A673 (cell line): ENCODE measurements at regions not wholly inside any gene's neighbourhood (a gene's known extent, or its start where the extent isn't known, plus 50 kb on each side); places are given as distances from the start of the nearest gene placed in this dataset.

ENCODE experiments used
- BruUV-seq: library from RNA; stranded (reverse); fragments of 400-500 nt; replicated peaks from 2 replicates; lab custom pipeline; 2021; lab: Mats Ljungman, UMichigan
- CTCF ChIA-PET: fragments of 300-600 bp; sonication (Branson Sonifier 250); formaldehyde crosslinking; loops from one replicate; lab custom pipeline; 2022; ENCODE audit warnings: antibody characterized with exemption; lab: Charles Lee
- POLR2A ChIA-PET: fragments of 300-600 bp; sonication (Branson Sonifier 250); formaldehyde crosslinking; loops from one replicate; lab custom pipeline; 2022; ENCODE audit warnings: antibody characterized with exemption; ENCODE audit not compliant: low non-redundant PET; lab: Charles Lee
- DNase-seq: peaks from one replicate; pipeline ENCODE4 v3.0.0-alpha.2; 2015; ENCODE audit warnings: low spot score
- H3K27ac ChIP-seq: fragments of 200-600 bp; sonication (generic); 2 replicates; pipeline ENCODE4 v1.5.1; 2016; ENCODE audit warnings: mixed run types, low read depth, mild to moderate bottlenecking, mixed read lengths, antibody characterized with exemption, low read length; ENCODE audit not compliant: poor library complexity, severe bottlenecking
- H3K27me3 ChIP-seq: fragments of 200-600 bp; sonication (generic); replicated peaks from 2 replicates; pipeline ENCODE4 v1.6.1; 2017; ENCODE audit warnings: mixed run types, low read depth, mild to moderate bottlenecking, mixed read lengths, antibody characterized with exemption, low read length; ENCODE audit not compliant: insufficient read depth, poor library complexity
- H3K36me3 ChIP-seq: fragments of 200-600 bp; sonication (generic); 2 replicates; pipeline ENCODE4 v1.6.1; 2016; ENCODE audit warnings: mixed run types, mild to moderate bottlenecking, mixed read lengths, antibody characterized with exemption, low read length; ENCODE audit not compliant: insufficient read depth, poor library complexity, severe bottlenecking
- H3K4me1 ChIP-seq: fragments of 200-600 bp; sonication (generic); 2 replicates; pipeline ENCODE4 v1.6.1; 2017; ENCODE audit warnings: mixed run types, mild to moderate bottlenecking, mixed read lengths, antibody characterized with exemption, low read length; ENCODE audit not compliant: insufficient read depth, poor library complexity, severe bottlenecking
- H3K4me3 ChIP-seq: fragments of 200-600 bp; sonication (generic); 2 replicates; pipeline ENCODE4 v1.5.1; 2016; ENCODE audit warnings: low read depth, mixed run types, mild to moderate bottlenecking, mixed read lengths, low read length; ENCODE audit not compliant: poor library complexity, severe bottlenecking
- H3K9me3 ChIP-seq: fragments of 200-600 bp; sonication (generic); 2 replicates; pipeline ENCODE4 v1.6.1; 2016; ENCODE audit warnings: mixed run types, low read depth, mild to moderate bottlenecking, mixed read lengths, antibody characterized with exemption, low read length; ENCODE audit not compliant: poor library complexity, severe bottlenecking
- CTCF ChIP-seq: fragments of 300-800, 200-600 bp; sonication (generic); conservative IDR thresholded peaks from 2 replicates; pipeline ENCODE4 v1.5.1; 2017; ENCODE audit warnings: low read depth, mild to moderate bottlenecking, antibody characterized with exemption, low read length, moderate library complexity, mixed read lengths
- EZH2 ChIP-seq: fragments of 200-600 bp; sonication (generic); IDR thresholded peaks from 2 replicates; pipeline ENCODE4 v1.6.1; 2017; ENCODE audit warnings: borderline replicate concordance, low read depth, mild to moderate bottlenecking, mixed read lengths, antibody characterized with exemption, low read length; ENCODE audit not compliant: poor library complexity, severe bottlenecking
- intact Hi-C: fragments of 100-400 bp; cut with micrococcal nuclease; formaldehyde crosslinking; loops from one replicate; pipeline ENCODE4 v1.10.0; 2022; ENCODE audit not compliant: unreplicated experiment

GRCh38 chr6:41455818-41456217 lies 90.4 kb upstream of the FOXP4 start:
- no peak overlapping the region for H3K27ac ChIP-seq
- TF ChIP-seq EZH2 (no peak), CTCF (no peak)
- H3K27me3 ChIP-seq, result no peaks in the 10 kb centered on the region
- H3K9me3 ChIP-seq, result no peaks in the 10 kb centered on the region
- ChIA-PET CTCF (interaction anchor here (0.9 kb wide), 1 partner anchor 150 kb away, joined by 5 read pairs; no protein-coding TSS in a partner anchor), POLR2A (no interaction called here)
- DNase-seq, result no peak
- no peaks in the 10 kb centered on the region for H3K4me1 ChIP-seq
- BruUV-seq, result no TSS peak
- H3K4me3 ChIP-seq, result no peak overlapping the region
- H3K36me3 ChIP-seq, result no peaks in the 10 kb centered on the region
- intact Hi-C loops, result no loop called here

GRCh38 chr6:41457303-41457670 lies 88.9 kb upstream of the FOXP4 start:
- no peak overlapping the region for H3K4me3 ChIP-seq
- H3K9me3 ChIP-seq, result no peaks in the 10 kb centered on the region
- no TSS peak for BruUV-seq
- ChIA-PET CTCF (no interaction called here), POLR2A (no interaction called here)
- intact Hi-C loops, result no loop called here
- no peak for TF ChIP-seq EZH2
- no peak overlapping the region for H3K27ac ChIP-seq
- no peaks in the 10 kb centered on the region for H3K27me3 ChIP-seq
- no peak for DNase-seq
- H3K4me1 ChIP-seq, result no peaks in the 10 kb centered on the region
- no peaks in the 10 kb centered on the region for H3K36me3 ChIP-seq

- BruUV-seq, result no TSS peak
- Histone ChIP-seq H3K4me3 (no peak overlapping the region), H3K36me3 (no peaks in the 10 kb centered on the region), H3K27ac (no peak overlapping the region), H3K4me1 (no peaks in the 10 kb centered on the region), H3K27me3 (no peaks in the 10 kb centered on the region), H3K9me3 (no peaks in the 10 kb centered on the region)
- DNase-seq, result no peak
- ChIA-PET CTCF (no interaction called here), POLR2A (no interaction called here)
- intact Hi-C loops, result no loop called here
- no peak for TF ChIP-seq CTCF
- no peak for TF ChIP-seq EZH2
Measured at GRCh38 chr6:41459738-41460137, 86.4 kb upstream of the FOXP4 start.

- no peak overlapping the region for H3K27ac ChIP-seq
- BruUV-seq, result no TSS peak
- no peaks in the 10 kb centered on the region for H3K9me3 ChIP-seq
- H3K27me3 ChIP-seq, result no peaks in the 10 kb centered on the region
- no peak overlapping the region for H3K4me3 ChIP-seq
- peak; percentile 41 for DNase-seq
- TF ChIP-seq CTCF (no peak), EZH2 (no peak)
- H3K4me1 ChIP-seq, result no peaks in the 10 kb centered on the region
- H3K36me3 ChIP-seq, result no peaks in the 10 kb centered on the region
- ChIA-PET POLR2A (no interaction called here), CTCF (no interaction called here)
- intact Hi-C loops, result no loop called here
Measured at GRCh38 chr6:41460742-41461336, 85.3 kb upstream of the FOXP4 start.
